CD14-positive monocyte (primary cell): ENCODE measurements at regions not wholly inside any gene's neighbourhood (a gene's known extent, or its start where the extent isn't known, plus 50 kb on each side); places are given as distances from the start of the nearest gene placed in this dataset.
A peak's percentile ranks its signal among the peaks of the same experiment; 100 is the strongest.

Experiments used
- DNase-seq, 3 donors: peaks; one replicate each; pipeline ENCODE4 v3.0.0-alpha.2; 2011 to 2022
- H2AFZ ChIP-seq: 2 replicates; pipeline ENCODE4 v1.6.0; 2012; ENCODE audit warnings: mild to moderate bottlenecking, low read depth, low read length, inconsistent platforms; ENCODE audit not compliant: insufficient read depth, poor library complexity, severe bottlenecking
- H3K27ac ChIP-seq, 2 donors: 1 replicate in 1 of 2; 2 replicates in 1 of 2; pipeline ENCODE4 v1.5.1; 2012 to 2013; ENCODE audit warnings: low read length in 2 of 2, control low read depth in 1 of 2, inconsistent platforms in 1 of 2, low read depth in 1 of 2, mild to moderate bottlenecking in 1 of 2
- H3K27me3 ChIP-seq, 2 donors: one replicate each; pipeline versions ENCODE4 v1.6.0 to v1.6.1; 2011 to 2013; ENCODE audit warnings: low read length in 2 of 2; ENCODE audit not compliant: control insufficient read depth in 2 of 2, insufficient read depth in 2 of 2
- H3K36me3 ChIP-seq, 2 donors: replicated peaks in 1 of 2; 1 replicate in 1 of 2; 2 replicates in 1 of 2; pipeline versions ENCODE4 v1.5.1 to v1.6.1; 2012 to 2013; ENCODE audit warnings: low read length in 2 of 2, control low read depth in 1 of 2, inconsistent platforms in 1 of 2, mild to moderate bottlenecking in 1 of 2; ENCODE audit not compliant: insufficient read depth in 2 of 2, control insufficient read depth in 1 of 2
- H3K4me1 ChIP-seq, 2 donors: 1 replicate in 1 of 2; 2 replicates in 1 of 2; pipeline versions ENCODE4 v1.5.1 to v1.6.1; 2012 to 2013; ENCODE audit warnings: low read length in 2 of 2, control low read depth in 1 of 2, inconsistent platforms in 1 of 2, mild to moderate bottlenecking in 1 of 2, moderate library complexity in 1 of 2; ENCODE audit not compliant: insufficient read depth in 2 of 2, control insufficient read depth in 1 of 2
- H3K4me2 ChIP-seq: replicated peaks from 2 replicates; pipeline ENCODE3; 2012; ENCODE audit warnings: low read length, moderate library complexity, mild to moderate bottlenecking; ENCODE audit not compliant: poor library complexity, severe bottlenecking; ENCODE audit errors: extremely low read depth
- H3K4me3 ChIP-seq, 3 experiments: fragments of 200-600 bp in 1 of 3; sonication (generic) in 1 of 3; replicated peaks in 1 of 3; 1 replicate in 2 of 3; 2 replicates in 1 of 3; pipeline ENCODE4 v1.5.1; 2011 to 2013; ENCODE audit warnings: low read length in 3 of 3, mild to moderate bottlenecking in 3 of 3, control low read depth in 2 of 3, low read depth in 2 of 3, inconsistent platforms in 1 of 3, moderate library complexity in 1 of 3
- H3K79me2 ChIP-seq: 2 replicates; pipeline ENCODE4 v1.6.0; 2012; ENCODE audit warnings: mild to moderate bottlenecking, control low read depth, inconsistent platforms, low read length, moderate library complexity; ENCODE audit not compliant: insufficient read depth
- H3K9ac ChIP-seq: 2 replicates; pipeline ENCODE4 v1.6.0; 2017; ENCODE audit warnings: low read length, mild to moderate bottlenecking; ENCODE audit not compliant: insufficient read depth, poor library complexity, severe bottlenecking
- H3K9me3 ChIP-seq, 2 donors: replicated peaks in 1 of 2; 1 replicate in 1 of 2; 2 replicates in 1 of 2; pipeline versions ENCODE4 v1.5.1 to v1.6.1; 2012 to 2013; ENCODE audit warnings: low read length in 2 of 2, control low read depth in 1 of 2; ENCODE audit not compliant: control insufficient read depth in 1 of 2, insufficient read depth in 1 of 2
- H4K20me1 ChIP-seq: 2 replicates; pipeline ENCODE4 v1.6.0; 2012; ENCODE audit warnings: mild to moderate bottlenecking, low read length, control low read depth, moderate library complexity; ENCODE audit not compliant: insufficient read depth
- H3K27ac Mint-ChIP-seq, 7 donors: one replicate each; pipeline ENCODE4 v1.8.0; 2020; ENCODE audit warnings: mild to moderate bottlenecking in 7 of 7, mixed read lengths in 7 of 7, moderate library complexity in 6 of 7, inconsistent platforms in 2 of 7
- H3K27me3 Mint-ChIP-seq, 3 donors: one replicate each; pipeline ENCODE4 v1.8.0; 2021 to 2022; ENCODE audit warnings: low read depth in 3 of 3, mild to moderate bottlenecking in 3 of 3, mixed read lengths in 3 of 3, moderate library complexity in 3 of 3, inconsistent platforms in 1 of 3
- H3K36me3 Mint-ChIP-seq, 2 donors: one replicate each; pipeline ENCODE4 v1.8.0; 2020; ENCODE audit warnings: mixed read lengths in 2 of 2, inconsistent platforms in 1 of 2, mild to moderate bottlenecking in 1 of 2
- H3K4me1 Mint-ChIP-seq: one replicate; pipeline ENCODE4 v1.8.0; 2020; ENCODE audit warnings: mild to moderate bottlenecking, mixed read lengths
- H3K4me3 Mint-ChIP-seq, 2 donors: one replicate each; pipeline ENCODE4 v1.8.0; 2020; ENCODE audit warnings: mild to moderate bottlenecking in 2 of 2, mixed read lengths in 2 of 2, moderate library complexity in 1 of 2
- H3K9me3 Mint-ChIP-seq, 7 donors: one replicate each; pipeline ENCODE4 v1.8.0; 2020 to 2022; ENCODE audit warnings: mixed read lengths in 7 of 7, mild to moderate bottlenecking in 6 of 7, moderate library complexity in 6 of 7, inconsistent platforms in 2 of 7
- CTCF ChIP-seq: fragments of 200-600 bp; IDR thresholded peaks from one replicate; pipeline ENCODE4 v1.8.0; 2022; ENCODE audit warnings: antibody characterized with exemption, mild to moderate bottlenecking
- WGBS: methylation state at CpG from one replicate; pipeline ENCODE4 v1.1.5; 2013; ENCODE audit warnings: missing lambda C conversion rate; ENCODE audit not compliant: insufficient coverage; 5-methylcytosine and 5-hydroxymethylcytosine counted together
- intact Hi-C, 2 donors: fragments of 100-400 bp; cut with micrococcal nuclease; formaldehyde crosslinking; loops; one replicate each; pipeline versions ENCODE4 v1.15.0 to v1.15.1; 2023

- Mint-ChIP-seq H3K27me3 (peaks cover 0 to 5% (median 0%) of the 10 kb centered on the region in 3 donors), H3K4me1 (peaks cover 88% of the 10 kb centered on the region), H3K4me3 (peak overlapping the region; percentile 50 to 67), H3K9me3 (peaks cover 0 to 9% (median 0%) of the 10 kb centered on the region in 7 donors), H3K36me3 (peaks cover 2 to 6% of the 10 kb centered on the region in 2 donors), H3K27ac (peak overlapping the region; percentile 93 to 99 (median 98))
- 0% methylated on average over 1 of the region's 4 CpGs for WGBS
- no peaks in the 10 kb centered on the region for H4K20me1 ChIP-seq
- peak overlapping the region; percentile 48 for H3K4me2 ChIP-seq
- peak; percentile 67 for TF ChIP-seq CTCF
- H3K9me3 ChIP-seq, result no peaks in the 10 kb centered on the region
- H3K79me2 ChIP-seq, result no peaks in the 10 kb centered on the region
- H3K27me3 ChIP-seq, result no peaks in the 10 kb centered on the region
- peak overlapping the region; percentile 34 for H3K9ac ChIP-seq
- no peak overlapping the region for H2AFZ ChIP-seq
- peak; percentile 72 to 84 (median 84) for DNase-seq
- peak overlapping the region; percentile 84 to 89 for H3K27ac ChIP-seq
- peak overlapping the region in 1 of 3 experiments; percentile 58 for H3K4me3 ChIP-seq
- intact Hi-C loops, result loop anchor here (2.0 to 10.0 kb wide), 5 partner anchors 53 to 291 kb away; partner anchors contain the start of gene ZFP36L2 (in 2 of the 2)
- H3K4me1 ChIP-seq, result peaks cover 89 to 95% of the 10 kb centered on the region in 2 donors
- H3K36me3 ChIP-seq, result no peaks in the 10 kb centered on the region
Measured at GRCh38 chr2:43105586-43106558, 120.5 kb downstream of the ZFP36L2 start.

- Histone ChIP-seq H3K27ac (peak overlapping the region; percentile 84 to 89), H4K20me1 (no peaks in the 10 kb centered on the region), H3K27me3 (no peaks in the 10 kb centered on the region), H3K4me3 (peak overlapping the region in 1 of 3 experiments; percentile 58), H3K9ac (no peak overlapping the region), H2AFZ (no peak overlapping the region), H3K9me3 (no peaks in the 10 kb centered on the region), H3K4me2 (no peak overlapping the region), H3K36me3 (no peaks in the 10 kb centered on the region), H3K79me2 (no peaks in the 10 kb centered on the region), H3K4me1 (peaks cover 83 to 93% of the 10 kb centered on the region in 2 donors)
- Mint-ChIP-seq H3K4me1 (peaks cover 83% of the 10 kb centered on the region), H3K27me3 (peaks cover 0 to 5% (median 0%) of the 10 kb centered on the region in 3 donors), H3K4me3 (no peak overlapping the region), H3K9me3 (peaks cover 0 to 9% (median 0%) of the 10 kb centered on the region in 7 donors), H3K36me3 (peaks cover 6 to 10% of the 10 kb centered on the region in 2 donors), H3K27ac (peak overlapping the region; percentile 93 to 99 (median 98))
- TF ChIP-seq CTCF, result no peak
- DNase-seq, result peak in 1 of 3 donors; percentile 18
- WGBS, result 83% methylated on average over 1 of the region's 2 CpGs
- intact Hi-C loops, result loop anchor here (5.0 to 10.0 kb wide), 4 partner anchors 82 to 290 kb away; partner anchors contain the start of gene ZFP36L2 (in 2 of the 2)
Measured at GRCh38 chr2:43104763-43105162, 121.6 kb downstream of the ZFP36L2 start.
